ENCODE measurements at regions not wholly inside any gene's neighbourhood (a gene's known extent, or its start where the extent isn't known, plus 50 kb on each side); places are given as distances from the start of the nearest gene placed in this dataset.

DNA sequence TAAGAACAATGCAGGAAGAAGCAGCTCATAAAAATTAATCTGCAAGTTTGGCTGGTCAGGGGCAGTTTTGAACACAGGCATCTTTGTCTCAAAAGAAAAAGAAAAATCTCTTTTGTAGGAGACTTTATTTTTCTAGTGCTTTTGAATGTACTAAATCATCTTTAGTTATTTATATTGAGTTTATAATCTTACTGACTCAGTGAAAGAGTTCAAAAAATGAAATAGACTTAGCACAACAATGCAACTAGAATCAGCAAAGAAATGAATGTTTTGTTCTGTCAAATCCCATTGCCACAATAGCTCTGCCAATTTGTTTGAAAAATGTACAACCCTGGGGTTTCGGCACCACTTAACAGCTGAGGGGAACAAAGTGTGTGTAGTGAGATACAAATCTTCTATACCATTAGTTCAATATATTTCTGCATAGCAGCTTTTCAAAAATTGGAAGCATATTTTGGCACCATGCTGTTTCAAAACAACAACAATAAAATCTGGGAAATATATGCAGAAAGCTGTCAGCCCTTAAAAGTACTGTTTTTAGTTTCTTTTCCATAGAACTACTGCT is 1969.1 kb downstream of the MRPL39 start:
- no CpG with 5 or more reads among the region's 1 CpG for WGBS

GRCh38 chr21:23633447-23633940 is 1973.8 kb downstream of the MRPL39 start:
- Histone ChIP-seq H4K91ac (ENCODE audit: low read length) (no peak overlapping the region), H3K4me3 (ENCODE audit: insufficient read depth in 1 of 2, low read depth in 1 of 2, low read length in 2 of 2) (no peak overlapping the region), H3K14ac (ENCODE audit: low read length in 2 of 2) (no peak overlapping the region), H3K4me2 (ENCODE audit: low read length, poor library complexity, severe bottlenecking) (no peak overlapping the region), H2BK12ac (ENCODE audit: low read length in 2 of 2) (no peak overlapping the region), H3K9ac (ENCODE audit: low read length) (no peak overlapping the region), H2AFZ (ENCODE audit: low read depth, low read length) (no peak overlapping the region), H3K4ac (ENCODE audit: low read depth in 1 of 2, low read length in 2 of 2) (no peak overlapping the region), H3K18ac (ENCODE audit: low read depth in 1 of 2, low read length in 2 of 2) (no peak overlapping the region), H2BK120ac (ENCODE audit: low read depth, low read length) (no peak overlapping the region), H2BK5ac (ENCODE audit: low read depth, low read length, poor library complexity, severe bottlenecking) (no peak overlapping the region), H3K79me1 (replicated peaks; ENCODE audit: low read length, poor library complexity, severe bottlenecking) (no peaks in the 10 kb centered on the region), H2AK5ac (ENCODE audit: low read length, severe bottlenecking) (no peak overlapping the region), H3K36me3 (ENCODE audit: control insufficient read depth in 1 of 2, insufficient read depth in 2 of 2, low read depth in 1 of 2, low read length in 2 of 2) (no peaks in the 10 kb centered on the region), H2BK15ac (ENCODE audit: low read depth, poor library complexity, severe bottlenecking) (no peak overlapping the region), H3K27ac (ENCODE audit: low read length, poor library complexity, severe bottlenecking) (no peak overlapping the region), H3K23ac (ENCODE audit: low read length in 2 of 2) (no peak overlapping the region), H4K8ac (ENCODE audit: low read length) (no peak overlapping the region), H3K4me1 (ENCODE audit: control insufficient read depth, insufficient read depth, low read depth, low read length) (no peaks in the 10 kb centered on the region), H3K9me3 (ENCODE audit: control insufficient read depth, low read length) (peaks cover 2% of the 10 kb centered on the region), H3K27me3 (ENCODE audit: control insufficient read depth in 1 of 2, insufficient read depth in 1 of 2, low read length in 2 of 2) (no peaks in the 10 kb centered on the region)
- DNase-seq, result no peak
- WGBS, result 63% methylated on average over 3 of the region's 5 CpGs

More for the DNA sequence above, 1969.1 kb downstream of the MRPL39 start:
- H4K91ac ChIP-seq (ENCODE audit: low read length), result no peak overlapping the region
- H4K8ac ChIP-seq (ENCODE audit: low read length), result no peak overlapping the region
- no peak overlapping the region for H2BK5ac ChIP-seq (ENCODE audit: low read depth, low read length, poor library complexity, severe bottlenecking)
- no peak overlapping the region for H2AK5ac ChIP-seq (ENCODE audit: low read length, severe bottlenecking)
- no peaks in the 10 kb centered on the region for H3K27me3 ChIP-seq (ENCODE audit: control insufficient read depth in 1 of 2, insufficient read depth in 1 of 2, low read length in 2 of 2)
- no peak overlapping the region for H3K23ac ChIP-seq (ENCODE audit: low read length in 2 of 2)
- no peak overlapping the region for H2BK15ac ChIP-seq (ENCODE audit: low read depth, poor library complexity, severe bottlenecking)
- H3K4me3 ChIP-seq (ENCODE audit: insufficient read depth in 1 of 2, low read depth in 1 of 2, low read length in 2 of 2), result no peak overlapping the region
- H3K36me3 ChIP-seq (ENCODE audit: control insufficient read depth in 1 of 2, insufficient read depth in 2 of 2, low read depth in 1 of 2, low read length in 2 of 2), result no peaks in the 10 kb centered on the region
- no peaks in the 10 kb centered on the region for H3K9me3 ChIP-seq (ENCODE audit: control insufficient read depth, low read length)
- H3K79me1 ChIP-seq (replicated peaks; ENCODE audit: low read length, poor library complexity, severe bottlenecking), result no peaks in the 10 kb centered on the region
- H3K4ac ChIP-seq (ENCODE audit: low read depth in 1 of 2, low read length in 2 of 2), result no peak overlapping the region
- no peak overlapping the region for H2BK120ac ChIP-seq (ENCODE audit: low read depth, low read length)
- H2AFZ ChIP-seq (ENCODE audit: low read depth, low read length), result no peak overlapping the region
- H3K4me1 ChIP-seq (ENCODE audit: control insufficient read depth, insufficient read depth, low read depth, low read length), result no peaks in the 10 kb centered on the region
- DNase-seq, result no peak
- H3K27ac ChIP-seq (ENCODE audit: low read length, poor library complexity, severe bottlenecking), result no peak overlapping the region
- no peak overlapping the region for H3K18ac ChIP-seq (ENCODE audit: low read depth in 1 of 2, low read length in 2 of 2)
- H3K14ac ChIP-seq (ENCODE audit: low read length in 2 of 2), result no peak overlapping the region
- no peak overlapping the region for H3K4me2 ChIP-seq (ENCODE audit: low read length, poor library complexity, severe bottlenecking)
- H3K9ac ChIP-seq (ENCODE audit: low read length), result no peak overlapping the region
- H2BK12ac ChIP-seq (ENCODE audit: low read length in 2 of 2), result no peak overlapping the region

DNA sequence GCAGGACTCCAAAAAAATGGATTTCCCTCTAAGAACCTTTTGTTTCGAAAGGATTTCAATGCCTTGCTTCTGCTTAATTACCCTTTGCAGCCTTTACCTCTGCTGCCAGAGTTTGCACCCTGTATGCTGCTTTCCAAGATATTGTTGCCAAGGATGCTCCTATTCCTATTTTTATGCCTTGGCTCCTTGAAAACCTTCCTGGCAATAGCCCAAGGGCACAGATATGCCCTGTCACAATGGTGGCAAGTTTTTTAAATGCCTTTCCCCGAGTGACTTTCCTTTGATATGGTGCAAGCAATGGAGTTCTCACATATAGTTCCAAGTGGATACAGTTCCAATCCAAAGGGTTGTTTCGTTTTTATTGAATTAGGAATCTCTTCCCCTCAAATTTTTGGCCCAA is 1983.0 kb downstream of the MRPL39 start:
- Histone ChIP-seq H2BK5ac (ENCODE audit: low read depth, low read length, poor library complexity, severe bottlenecking) (no peak overlapping the region), H2AFZ (ENCODE audit: low read depth, low read length) (no peak overlapping the region), H2BK12ac (ENCODE audit: low read length in 2 of 2) (no peak overlapping the region), H3K9me3 (ENCODE audit: control insufficient read depth, low read length) (peaks cover 3% of the 10 kb centered on the region), H3K27ac (ENCODE audit: low read length, poor library complexity, severe bottlenecking) (no peak overlapping the region), H3K23ac (ENCODE audit: low read length in 2 of 2) (no peak overlapping the region), H2BK120ac (ENCODE audit: low read depth, low read length) (no peak overlapping the region), H3K27me3 (ENCODE audit: control insufficient read depth in 1 of 2, insufficient read depth in 1 of 2, low read length in 2 of 2) (no peaks in the 10 kb centered on the region), H3K4ac (ENCODE audit: low read depth in 1 of 2, low read length in 2 of 2) (no peak overlapping the region), H3K4me1 (ENCODE audit: control insufficient read depth, insufficient read depth, low read depth, low read length) (no peaks in the 10 kb centered on the region), H3K36me3 (ENCODE audit: control insufficient read depth in 1 of 2, insufficient read depth in 2 of 2, low read depth in 1 of 2, low read length in 2 of 2) (no peaks in the 10 kb centered on the region), H3K9ac (ENCODE audit: low read length) (no peak overlapping the region), H2AK5ac (ENCODE audit: low read length, severe bottlenecking) (no peak overlapping the region), H3K14ac (ENCODE audit: low read length in 2 of 2) (no peak overlapping the region), H4K91ac (ENCODE audit: low read length) (no peak overlapping the region), H3K4me2 (ENCODE audit: low read length, poor library complexity, severe bottlenecking) (no peak overlapping the region), H2BK15ac (ENCODE audit: low read depth, poor library complexity, severe bottlenecking) (no peak overlapping the region), H3K4me3 (ENCODE audit: insufficient read depth in 1 of 2, low read depth in 1 of 2, low read length in 2 of 2) (no peak overlapping the region), H4K8ac (ENCODE audit: low read length) (no peak overlapping the region), H3K79me1 (replicated peaks; ENCODE audit: low read length, poor library complexity, severe bottlenecking) (no peaks in the 10 kb centered on the region), H3K18ac (ENCODE audit: low read depth in 1 of 2, low read length in 2 of 2) (no peak overlapping the region)
- WGBS, result 33% methylated on average over 2 of the region's 3 CpGs
- DNase-seq, result no peak

- H3K27ac ChIP-seq (ENCODE audit: low read length, poor library complexity, severe bottlenecking), result no peak overlapping the region
- no peak overlapping the region for H2BK12ac ChIP-seq (ENCODE audit: low read length in 2 of 2)
- no peaks in the 10 kb centered on the region for H3K27me3 ChIP-seq (ENCODE audit: control insufficient read depth in 1 of 2, insufficient read depth in 1 of 2, low read length in 2 of 2)
- H4K91ac ChIP-seq (ENCODE audit: low read length), result no peak overlapping the region
- no peaks in the 10 kb centered on the region for H3K79me1 ChIP-seq (replicated peaks; ENCODE audit: low read length, poor library complexity, severe bottlenecking)
- no peak overlapping the region for H3K4me3 ChIP-seq (ENCODE audit: insufficient read depth in 1 of 2, low read depth in 1 of 2, low read length in 2 of 2)
- no peaks in the 10 kb centered on the region for H3K36me3 ChIP-seq (ENCODE audit: control insufficient read depth in 1 of 2, insufficient read depth in 2 of 2, low read depth in 1 of 2, low read length in 2 of 2)
- H3K4ac ChIP-seq (ENCODE audit: low read depth in 1 of 2, low read length in 2 of 2), result no peak overlapping the region
- H3K4me2 ChIP-seq (ENCODE audit: low read length, poor library complexity, severe bottlenecking), result no peak overlapping the region
- no peak overlapping the region for H3K23ac ChIP-seq (ENCODE audit: low read length in 2 of 2)
- H4K8ac ChIP-seq (ENCODE audit: low read length), result no peak overlapping the region
- no peak overlapping the region for H2AFZ ChIP-seq (ENCODE audit: low read depth, low read length)
- H2BK15ac ChIP-seq (ENCODE audit: low read depth, poor library complexity, severe bottlenecking), result no peak overlapping the region
- no peak overlapping the region for H3K18ac ChIP-seq (ENCODE audit: low read depth in 1 of 2, low read length in 2 of 2)
- no peak overlapping the region for H2AK5ac ChIP-seq (ENCODE audit: low read length, severe bottlenecking)
- WGBS, result 13% methylated on average over 2 of the region's 4 CpGs
- no peak overlapping the region for H3K14ac ChIP-seq (ENCODE audit: low read length in 2 of 2)
- no peak overlapping the region for H2BK120ac ChIP-seq (ENCODE audit: low read depth, low read length)
- DNase-seq, result no peak
- no peak overlapping the region for H3K9ac ChIP-seq (ENCODE audit: low read length)
- H3K4me1 ChIP-seq (ENCODE audit: control insufficient read depth, insufficient read depth, low read depth, low read length), result no peaks in the 10 kb centered on the region
- H2BK5ac ChIP-seq (ENCODE audit: low read depth, low read length, poor library complexity, severe bottlenecking), result no peak overlapping the region
- no peaks in the 10 kb centered on the region for H3K9me3 ChIP-seq (ENCODE audit: control insufficient read depth, low read length)
Measured at GRCh38 chr21:23613014-23613413, 1994.3 kb downstream of the MRPL39 start.

Data from mesenchymal stem cell (in vitro differentiated cells and primary cell).